HG03045 (cell line): ENCODE measurements at regions not wholly inside any gene's neighbourhood (a gene's known extent, or its start where the extent isn't known, plus 50 kb on each side); places are given as distances from the start of the nearest gene placed in this dataset.
"Not testable (repeated sequence)": the region's sequence is repeated elsewhere in the genome, so short reads cannot be mapped to it uniquely, and the experiment has no call there.

ENCODE experiments used
- ATAC-seq: cut with Tn5 transposase; IDR thresholded peaks from one replicate; pipeline ENCODE4 v1.9.1; 2021; ENCODE audit warnings: mild to moderate bottlenecking, moderate library complexity; ENCODE audit not compliant: unreplicated experiment

GRCh38 chr7:128561116-128561722 lies 84.7 kb downstream of the METTL2B start:
- not testable (repeated sequence) for ATAC-seq

- not testable (repeated sequence) for ATAC-seq
These were observed 86.2 kb downstream of the METTL2B start for GRCh38 chr7:128562795-128563194.

- ATAC-seq = not testable (repeated sequence)
These were observed 87.7 kb downstream of the METTL2B start for GRCh38 chr7:128564123-128564700.

GRCh38 chr7:128564932-128565864 lies 88.7 kb downstream of the METTL2B start:
- ATAC-seq = not testable (repeated sequence)

- ATAC-seq = not testable (repeated sequence)
These were observed 96.8 kb upstream of the GARIN1A start for GRCh38 chr7:128575277-128575676.

- ATAC-seq = not testable (repeated sequence)
These were observed 95.1 kb upstream of the GARIN1A start for GRCh38 chr7:128576953-128577352.

- not testable (repeated sequence) for ATAC-seq
These were observed 92.2 kb upstream of the GARIN1A start for GRCh38 chr7:128579843-128580242.

- not testable (repeated sequence) for ATAC-seq
These were observed 91.0 kb upstream of the GARIN1A start for GRCh38 chr7:128581100-128581499.

GRCh38 chr7:128581825-128582561 lies 90.1 kb upstream of the GARIN1A start:
- ATAC-seq = not testable (repeated sequence)

GRCh38 chr7:128586715-128587114 lies 85.4 kb upstream of the GARIN1A start:
- not testable (repeated sequence) for ATAC-seq

- no peak for ATAC-seq
These were observed 80.4 kb upstream of the GARIN1A start for GRCh38 chr7:128591705-128592104.

GRCh38 chr7:128592209-128592608 lies 79.9 kb upstream of the GARIN1A start:
- not testable (repeated sequence) for ATAC-seq

- not testable (repeated sequence) for ATAC-seq
These were observed 78.0 kb upstream of the GARIN1A start for GRCh38 chr7:128594061-128594460.

GRCh38 chr7:128596336-128597128 lies 75.6 kb upstream of the GARIN1A start:
- not testable (repeated sequence) for ATAC-seq

- not testable (repeated sequence) for ATAC-seq
These were observed 73.1 kb upstream of the GARIN1A start for GRCh38 chr7:128598946-128599345.

GRCh38 chr7:128608678-128609421 lies 63.2 kb upstream of the GARIN1A start:
- ATAC-seq = peak; percentile 81

GRCh38 chr7:128613366-128613765 lies 58.7 kb upstream of the GARIN1A start:
- not testable (repeated sequence) for ATAC-seq

GRCh38 chr7:128614812-128615211 lies 57.3 kb upstream of the GARIN1A start:
- not testable (repeated sequence) for ATAC-seq

- not testable (repeated sequence) for ATAC-seq
These were observed 55.3 kb upstream of the GARIN1A start for GRCh38 chr7:128616799-128617198.
